Keratinocyte (primary cell): ENCODE measurements at regions not wholly inside any gene's neighbourhood (a gene's known extent, or its start where the extent isn't known, plus 50 kb on each side); places are given as distances from the start of the nearest gene placed in this dataset.
A peak's percentile ranks its signal among the peaks of the same experiment; 100 is the strongest.
"Not testable (repeated sequence)": the region's sequence is repeated elsewhere in the genome, so short reads cannot be mapped to it uniquely, and the experiment has no call there.

ENCODE experiments used
- DNase-seq: peaks from one replicate; pipeline ENCODE4 v3.0.0-alpha.2; 2011; ENCODE audit warnings: low read depth, missing footprints, low spot score
- FAIRE-seq: peaks from 2 replicates; lab custom pipeline; 2011; peaks lifted over from hg19 to GRCh38; lab: Jason Lieb, UNC
- H2AFZ ChIP-seq: 2 replicates; pipeline ENCODE4 v1.6.0; 2012; ENCODE audit warnings: low read length, control low read depth, inconsistent platforms; ENCODE audit not compliant: control insufficient read depth
- H3K27ac ChIP-seq: 2 replicates; pipeline ENCODE4 v1.5.1; 2011; ENCODE audit warnings: low read length; ENCODE audit not compliant: control insufficient read depth, insufficient read depth
- H3K27me3 ChIP-seq: 3 replicates; pipeline ENCODE4 v1.6.0; 2011; ENCODE audit warnings: low read length; ENCODE audit not compliant: control insufficient read depth, insufficient read depth; ENCODE audit errors: extremely low read depth
- H3K36me3 ChIP-seq, 2 experiments: 2 replicates in 1 of 2; 3 replicates in 1 of 2; pipeline ENCODE4 v1.5.1; 2011; ENCODE audit warnings: low read length in 2 of 2, mild to moderate bottlenecking in 1 of 2; ENCODE audit not compliant: control insufficient read depth in 2 of 2, insufficient read depth in 2 of 2; ENCODE audit errors: extremely low read depth in 1 of 2
- H3K4me1 ChIP-seq: 3 replicates; pipeline ENCODE4 v1.5.1; 2011; ENCODE audit warnings: low read length; ENCODE audit not compliant: control insufficient read depth, insufficient read depth; ENCODE audit errors: extremely low read depth
- H3K4me2 ChIP-seq: 3 replicates; pipeline ENCODE4 v1.6.0; 2011; ENCODE audit warnings: low read depth, low read length; ENCODE audit not compliant: control insufficient read depth, insufficient read depth; ENCODE audit errors: extremely low read depth
- H3K4me3 ChIP-seq, 3 experiments: fragments of 200-600 bp in 1 of 3; sonication (generic) in 1 of 3; 2 replicates in 2 of 3; 3 replicates in 1 of 3; pipeline ENCODE4 v1.5.1; 2011 to 2016; ENCODE audit warnings: low read length in 3 of 3, mild to moderate bottlenecking in 3 of 3, control low read depth in 2 of 3, inconsistent platforms in 1 of 3, low read depth in 1 of 3, mixed read lengths in 1 of 3, mixed run types in 1 of 3, moderate library complexity in 1 of 3; ENCODE audit not compliant: control insufficient read depth in 2 of 3, insufficient read depth in 2 of 3; ENCODE audit errors: extremely low read depth in 1 of 3
- H3K79me2 ChIP-seq: 2 replicates; pipeline ENCODE4 v1.6.0; 2012; ENCODE audit warnings: low read length; ENCODE audit not compliant: control insufficient read depth, insufficient read depth
- H3K9ac ChIP-seq: 3 replicates; pipeline ENCODE4 v1.6.0; 2011; ENCODE audit warnings: low read length; ENCODE audit not compliant: control insufficient read depth, insufficient read depth; ENCODE audit errors: extremely low read depth
- H3K9me1 ChIP-seq: 3 replicates; pipeline ENCODE4 v1.6.0; 2011; ENCODE audit warnings: low read length; ENCODE audit not compliant: control insufficient read depth, insufficient read depth; ENCODE audit errors: extremely low read depth
- H3K9me3 ChIP-seq: 2 replicates; pipeline ENCODE4 v1.5.1; 2012; ENCODE audit warnings: low read depth, low read length; ENCODE audit not compliant: control insufficient read depth
- H4K20me1 ChIP-seq: 3 replicates; pipeline ENCODE4 v1.6.0; 2011; ENCODE audit warnings: low read length; ENCODE audit not compliant: control insufficient read depth, insufficient read depth; ENCODE audit errors: extremely low read depth
- EZH2 ChIP-seq: IDR thresholded peaks from one replicate; pipeline ENCODE4 v1.6.1; 2012; ENCODE audit warnings: inconsistent platforms, mild to moderate bottlenecking, low read length, moderate library complexity
- dilution Hi-C: fragments of 300-500 bp; cut with MboI; formaldehyde crosslinking; loops from one replicate; pipeline ENCODE4 v1.7.0; 2020; ENCODE audit warnings: low sequenced_read_pairs; ENCODE audit not compliant: extremely low pct_ligation_motif_present
- TF ChIP-seq, protein P1 (sequence below), 3 experiments: IDR thresholded peaks in 1 of 3; conservative IDR thresholded peaks in 1 of 3; optimal IDR thresholded peaks in 1 of 3; 2 replicates in 2 of 3; 3 replicates in 1 of 3; pipeline versions ENCODE3 to v1.5.1; 2011; ENCODE audit warnings: low read length in 3 of 3, mild to moderate bottlenecking in 3 of 3, moderate library complexity in 2 of 3, control low read depth in 1 of 3, inconsistent platforms in 1 of 3; ENCODE audit not compliant: insufficient read depth in 2 of 3; ENCODE audit errors: extremely low read depth in 1 of 3

DNA sequence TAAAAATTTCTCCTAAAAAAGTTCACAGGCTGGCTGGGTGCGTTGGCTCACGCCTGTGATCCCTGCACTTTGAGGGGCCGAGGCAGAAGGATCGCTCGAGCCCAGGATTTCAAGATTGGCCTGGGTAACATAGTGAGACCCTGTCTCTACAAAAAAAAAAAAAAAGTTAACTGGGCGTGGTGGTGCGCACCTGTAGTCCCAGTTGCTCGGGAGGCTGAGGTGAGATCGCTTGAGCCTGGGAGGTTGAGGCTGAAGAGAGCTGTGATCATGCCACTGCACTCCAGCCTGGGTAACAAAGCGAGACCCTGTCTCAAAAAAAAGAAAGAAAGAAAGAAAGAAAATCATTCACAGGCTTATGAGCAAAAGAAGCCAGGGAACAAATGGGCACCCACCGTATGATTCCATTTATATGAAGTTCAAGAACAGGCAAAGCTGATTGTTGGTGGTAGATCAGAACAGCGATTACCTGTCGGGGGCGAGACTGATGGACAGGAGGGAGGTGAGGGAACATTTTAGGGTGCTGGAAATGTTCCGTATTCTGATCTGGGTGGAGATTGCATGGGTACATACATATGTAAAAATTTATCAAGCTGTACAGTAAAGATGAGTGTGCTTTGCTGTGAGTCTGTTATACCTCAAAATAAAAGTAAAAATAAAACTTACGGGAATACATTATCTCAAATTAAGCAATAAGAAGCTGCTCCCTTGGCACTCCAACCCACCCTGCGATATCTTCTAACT, 77.1 kb downstream of the FGD2 start:
- no peak for FAIRE-seq

GRCh38 chr6:37083243-37084138, 78.0 kb downstream of the FGD2 start:
- Histone ChIP-seq H3K9me3 (no peaks in the 10 kb centered on the region), H3K36me3 (no peaks in the 10 kb centered on the region), H3K9ac (no peak overlapping the region), H3K27ac (peak overlapping the region; percentile 28), H3K4me2 (peak overlapping the region; percentile 59), H3K79me2 (no peaks in the 10 kb centered on the region), H3K27me3 (no peaks in the 10 kb centered on the region), H3K9me1 (no peaks in the 10 kb centered on the region), H3K4me1 (peaks cover 10% of the 10 kb centered on the region), H2AFZ (peak overlapping the region; percentile 72), H4K20me1 (no peaks in the 10 kb centered on the region), H3K4me3 (no peak overlapping the region)
- DNase-seq, result no peak
- dilution Hi-C loops, result no loop called here
- TF ChIP-seq EZH2, result no peak
- TF ChIP-seq, protein P1, sequence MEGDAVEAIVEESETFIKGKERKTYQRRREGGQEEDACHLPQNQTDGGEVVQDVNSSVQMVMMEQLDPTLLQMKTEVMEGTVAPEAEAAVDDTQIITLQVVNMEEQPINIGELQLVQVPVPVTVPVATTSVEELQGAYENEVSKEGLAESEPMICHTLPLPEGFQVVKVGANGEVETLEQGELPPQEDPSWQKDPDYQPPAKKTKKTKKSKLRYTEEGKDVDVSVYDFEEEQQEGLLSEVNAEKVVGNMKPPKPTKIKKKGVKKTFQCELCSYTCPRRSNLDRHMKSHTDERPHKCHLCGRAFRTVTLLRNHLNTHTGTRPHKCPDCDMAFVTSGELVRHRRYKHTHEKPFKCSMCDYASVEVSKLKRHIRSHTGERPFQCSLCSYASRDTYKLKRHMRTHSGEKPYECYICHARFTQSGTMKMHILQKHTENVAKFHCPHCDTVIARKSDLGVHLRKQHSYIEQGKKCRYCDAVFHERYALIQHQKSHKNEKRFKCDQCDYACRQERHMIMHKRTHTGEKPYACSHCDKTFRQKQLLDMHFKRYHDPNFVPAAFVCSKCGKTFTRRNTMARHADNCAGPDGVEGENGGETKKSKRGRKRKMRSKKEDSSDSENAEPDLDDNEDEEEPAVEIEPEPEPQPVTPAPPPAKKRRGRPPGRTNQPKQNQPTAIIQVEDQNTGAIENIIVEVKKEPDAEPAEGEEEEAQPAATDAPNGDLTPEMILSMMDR (optimal IDR thresholded peaks at IDR 0.05 in 1 of 3, IDR thresholded peaks at IDR 0.05 in 1 of 3, conservative IDR thresholded peaks at IDR 0.05 in 1 of 3; ENCODE audit: extremely low read depth in 1 of 3, insufficient read depth in 2 of 3, low read length in 3 of 3), result no peak
- peak; percentile 78 for FAIRE-seq

More for the DNA sequence above, 77.1 kb downstream of the FGD2 start:
- Histone ChIP-seq H3K27ac (no peak overlapping the region), H3K79me2 (no peaks in the 10 kb centered on the region), H3K9me3 (no peaks in the 10 kb centered on the region), H4K20me1 (no peaks in the 10 kb centered on the region), H3K4me1 (peaks cover 16% of the 10 kb centered on the region), H3K27me3 (no peaks in the 10 kb centered on the region), H3K4me3 (no peak overlapping the region), H2AFZ (no peak overlapping the region), H3K9ac (no peak overlapping the region), H3K9me1 (no peaks in the 10 kb centered on the region), H3K4me2 (no peak overlapping the region), H3K36me3 (no peaks in the 10 kb centered on the region)
- no peak for TF ChIP-seq EZH2
- TF ChIP-seq, protein P1 (optimal IDR thresholded peaks at IDR 0.05 in 1 of 3, IDR thresholded peaks at IDR 0.05 in 1 of 3, conservative IDR thresholded peaks at IDR 0.05 in 1 of 3; ENCODE audit: extremely low read depth in 1 of 3, insufficient read depth in 2 of 3, low read length in 3 of 3), result no peak
- dilution Hi-C loops, result no loop called here
- no peak for DNase-seq

DNA sequence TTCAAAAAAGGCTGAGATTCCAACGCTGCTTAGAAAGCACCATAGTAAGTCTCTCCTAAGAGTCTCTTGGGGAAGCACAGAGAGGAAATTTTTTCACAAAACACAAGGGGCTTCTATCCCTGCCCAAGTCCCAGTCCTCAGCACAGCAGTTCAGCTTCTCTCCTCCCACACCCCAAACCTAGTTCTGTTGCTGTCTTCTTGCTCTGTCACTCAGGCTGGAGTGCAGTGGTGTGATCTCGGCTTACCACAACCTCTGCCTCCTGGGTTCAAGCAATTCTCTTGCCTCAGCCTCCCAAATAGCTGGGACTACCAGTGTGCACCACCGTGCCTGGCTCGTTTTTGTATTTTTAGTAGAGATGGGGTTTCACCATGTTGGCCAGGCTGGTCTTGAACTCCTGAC, 79.2 kb downstream of the FGD2 start:
- dilution Hi-C loops, DNase-seq, H3K9ac ChIP-seq, H3K36me3 ChIP-seq, H3K27me3 ChIP-seq, H3K4me3 ChIP-seq, H3K9me3 ChIP-seq, H2AFZ ChIP-seq, H3K9me1 ChIP-seq, H3K4me2 ChIP-seq, H3K4me1 ChIP-seq, H3K27ac ChIP-seq, H4K20me1 ChIP-seq, FAIRE-seq, H3K79me2 ChIP-seq: not testable (repeated sequence)
